GM12878 (cell line): ENCODE measurements at regions not wholly inside any gene's neighbourhood (a gene's known extent, or its start where the extent isn't known, plus 50 kb on each side); places are given as distances from the start of the nearest gene placed in this dataset.

Source experiments
- BRCA1 ChIP-seq: IDR thresholded peaks from 2 replicates; pipeline ENCODE4 v1.6.1; 2011; ENCODE audit warnings: low read depth, low read length, improper control_type of control experiment
- CREB1 ChIP-seq: IDR thresholded peaks from 2 replicates; pipeline ENCODE4 v1.6.1; 2012; ENCODE audit warnings: low read depth, mild to moderate bottlenecking, inconsistent platforms
- EED ChIP-seq: sonication (generic); IDR thresholded peaks from 2 replicates; pipeline ENCODE4 v1.6.1; 2016; ENCODE audit warnings: antibody characterized with exemption, low read depth
- GABPA ChIP-seq: IDR thresholded peaks from 2 replicates; pipeline ENCODE4 v1.6.1; 2014; ENCODE audit warnings: antibody characterized with exemption, low read depth, mild to moderate bottlenecking, inconsistent platforms
- IKZF1 ChIP-seq: fragments of 450-650 bp; conservative IDR thresholded peaks from 2 replicates; pipeline ENCODE4 v1.6.1; 2017; ENCODE audit warnings: antibody characterized with exemption, mild to moderate bottlenecking
- MEF2B ChIP-seq: fragments of 450-650 bp; IDR thresholded peaks from 2 replicates; pipeline ENCODE4 v1.6.1; 2018; ENCODE audit warnings: mild to moderate bottlenecking, moderate library complexity; ENCODE audit not compliant: partially characterized antibody, poor library complexity, severe bottlenecking
- NFXL1 ChIP-seq: fragments of 450-650 bp; IDR thresholded peaks from 2 replicates; pipeline ENCODE4 v1.6.1; 2017; ENCODE audit warnings: antibody characterized with exemption, mild to moderate bottlenecking, borderline replicate concordance
- RELA ChIP-seq: fragments of 450-650 bp; IDR thresholded peaks from 2 replicates; pipeline ENCODE4 v1.8.0; 2014; ENCODE audit warnings: borderline replicate concordance; ENCODE audit not compliant: partially characterized antibody
- SP1 ChIP-seq: IDR thresholded peaks from one replicate; pipeline ENCODE4 v1.6.1; 2011; ENCODE audit warnings: low read depth, low read length
- ZBED1 ChIP-seq: IDR thresholded peaks from 2 replicates; pipeline ENCODE4 v1.6.1; 2016; ENCODE audit warnings: borderline replicate concordance
- TF ChIP-seq, protein P1 (sequence below): fragments of 450-650 bp; IDR thresholded peaks from 2 replicates; pipeline ENCODE4 v1.6.1; 2016; ENCODE audit warnings: mild to moderate bottlenecking
- TF ChIP-seq, protein P2 (sequence below): fragments of 450-650 bp; IDR thresholded peaks from 2 replicates; pipeline ENCODE4 v1.6.1; 2017; ENCODE audit warnings: mild to moderate bottlenecking, moderate library complexity
- TF ChIP-seq, protein P3 (sequence below): fragments of 450-650 bp; IDR thresholded peaks from 2 replicates; pipeline ENCODE4 v1.6.1; 2014; ENCODE audit warnings: mild to moderate bottlenecking
- TF ChIP-seq, protein P4 (sequence below): fragments of 450-650 bp; formaldehyde crosslinking; IDR thresholded peaks from 2 replicates; pipeline ENCODE4 v1.5.0; 2022; ENCODE audit warnings: mild to moderate bottlenecking, missing genetic modification characterization
- TF ChIP-seq, protein P5 (sequence below): fragments of 150-350 bp; IDR thresholded peaks from 2 replicates; pipeline ENCODE4 v1.6.1; 2014; ENCODE audit warnings: mild to moderate bottlenecking, low read depth, low read length
- TF ChIP-seq, protein P6 (sequence below): fragments of 450-650 bp; IDR thresholded peaks from 2 replicates; pipeline ENCODE4 v1.6.1; 2018; ENCODE audit warnings: borderline replicate concordance, mild to moderate bottlenecking; ENCODE audit not compliant: partially characterized antibody

DNA sequence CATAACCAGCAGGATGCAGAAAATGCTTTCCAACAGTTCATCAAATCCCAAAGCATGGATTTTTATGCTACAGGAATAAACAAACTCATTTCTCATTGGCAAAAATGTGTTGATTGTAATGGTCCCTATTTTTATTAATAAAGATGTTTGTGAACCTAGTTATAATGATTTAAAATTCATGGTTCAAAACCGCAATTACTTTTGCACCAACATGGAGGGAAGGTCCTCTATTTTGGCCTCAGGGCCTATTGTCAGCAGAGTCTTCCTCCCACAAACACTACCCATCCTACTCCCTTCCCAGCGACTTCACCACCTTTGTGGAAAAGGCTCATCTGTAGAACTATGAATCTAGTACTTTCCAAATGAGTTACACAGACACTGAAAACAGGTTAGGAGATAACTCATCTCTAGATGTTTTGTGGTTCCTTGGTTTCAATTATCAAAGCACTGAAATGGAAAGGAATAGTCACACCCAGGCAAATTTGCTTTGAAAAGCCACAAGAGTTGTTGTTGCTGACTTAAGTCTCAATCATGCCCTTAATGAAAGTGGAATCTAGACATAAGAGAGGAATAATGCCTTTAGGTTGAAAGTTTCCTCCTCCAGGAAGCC lies 59.4 kb upstream of the FRMD4A start (continued):
- TF ChIP-seq, protein P1, sequence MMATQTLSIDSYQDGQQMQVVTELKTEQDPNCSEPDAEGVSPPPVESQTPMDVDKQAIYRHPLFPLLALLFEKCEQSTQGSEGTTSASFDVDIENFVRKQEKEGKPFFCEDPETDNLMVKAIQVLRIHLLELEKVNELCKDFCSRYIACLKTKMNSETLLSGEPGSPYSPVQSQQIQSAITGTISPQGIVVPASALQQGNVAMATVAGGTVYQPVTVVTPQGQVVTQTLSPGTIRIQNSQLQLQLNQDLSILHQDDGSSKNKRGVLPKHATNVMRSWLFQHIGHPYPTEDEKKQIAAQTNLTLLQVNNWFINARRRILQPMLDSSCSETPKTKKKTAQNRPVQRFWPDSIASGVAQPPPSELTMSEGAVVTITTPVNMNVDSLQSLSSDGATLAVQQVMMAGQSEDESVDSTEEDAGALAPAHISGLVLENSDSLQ: peak; percentile 25; the same call in 1 of the 2 replicates
- peak; percentile 93 for TF ChIP-seq IKZF1
- TF ChIP-seq, protein P2, sequence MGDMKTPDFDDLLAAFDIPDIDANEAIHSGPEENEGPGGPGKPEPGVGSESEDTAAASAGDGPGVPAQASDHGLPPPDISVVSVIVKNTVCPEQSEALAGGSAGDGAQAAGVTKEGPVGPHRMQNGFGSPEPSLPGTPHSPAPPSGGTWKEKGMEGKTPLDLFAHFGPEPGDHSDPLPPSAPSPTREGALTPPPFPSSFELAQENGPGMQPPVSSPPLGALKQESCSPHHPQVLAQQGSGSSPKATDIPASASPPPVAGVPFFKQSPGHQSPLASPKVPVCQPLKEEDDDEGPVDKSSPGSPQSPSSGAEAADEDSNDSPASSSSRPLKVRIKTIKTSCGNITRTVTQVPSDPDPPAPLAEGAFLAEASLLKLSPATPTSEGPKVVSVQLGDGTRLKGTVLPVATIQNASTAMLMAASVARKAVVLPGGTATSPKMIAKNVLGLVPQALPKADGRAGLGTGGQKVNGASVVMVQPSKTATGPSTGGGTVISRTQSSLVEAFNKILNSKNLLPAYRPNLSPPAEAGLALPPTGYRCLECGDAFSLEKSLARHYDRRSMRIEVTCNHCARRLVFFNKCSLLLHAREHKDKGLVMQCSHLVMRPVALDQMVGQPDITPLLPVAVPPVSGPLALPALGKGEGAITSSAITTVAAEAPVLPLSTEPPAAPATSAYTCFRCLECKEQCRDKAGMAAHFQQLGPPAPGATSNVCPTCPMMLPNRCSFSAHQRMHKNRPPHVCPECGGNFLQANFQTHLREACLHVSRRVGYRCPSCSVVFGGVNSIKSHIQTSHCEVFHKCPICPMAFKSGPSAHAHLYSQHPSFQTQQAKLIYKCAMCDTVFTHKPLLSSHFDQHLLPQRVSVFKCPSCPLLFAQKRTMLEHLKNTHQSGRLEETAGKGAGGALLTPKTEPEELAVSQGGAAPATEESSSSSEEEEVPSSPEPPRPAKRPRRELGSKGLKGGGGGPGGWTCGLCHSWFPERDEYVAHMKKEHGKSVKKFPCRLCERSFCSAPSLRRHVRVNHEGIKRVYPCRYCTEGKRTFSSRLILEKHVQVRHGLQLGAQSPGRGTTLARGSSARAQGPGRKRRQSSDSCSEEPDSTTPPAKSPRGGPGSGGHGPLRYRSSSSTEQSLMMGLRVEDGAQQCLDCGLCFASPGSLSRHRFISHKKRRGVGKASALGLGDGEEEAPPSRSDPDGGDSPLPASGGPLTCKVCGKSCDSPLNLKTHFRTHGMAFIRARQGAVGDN: no peak
- TF ChIP-seq GABPA: no peak
- peak; percentile 57 for TF ChIP-seq MEF2B
- TF ChIP-seq, protein P3, sequence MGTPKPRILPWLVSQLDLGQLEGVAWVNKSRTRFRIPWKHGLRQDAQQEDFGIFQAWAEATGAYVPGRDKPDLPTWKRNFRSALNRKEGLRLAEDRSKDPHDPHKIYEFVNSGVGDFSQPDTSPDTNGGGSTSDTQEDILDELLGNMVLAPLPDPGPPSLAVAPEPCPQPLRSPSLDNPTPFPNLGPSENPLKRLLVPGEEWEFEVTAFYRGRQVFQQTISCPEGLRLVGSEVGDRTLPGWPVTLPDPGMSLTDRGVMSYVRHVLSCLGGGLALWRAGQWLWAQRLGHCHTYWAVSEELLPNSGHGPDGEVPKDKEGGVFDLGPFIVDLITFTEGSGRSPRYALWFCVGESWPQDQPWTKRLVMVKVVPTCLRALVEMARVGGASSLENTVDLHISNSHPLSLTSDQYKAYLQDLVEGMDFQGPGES: no peak
- no peak for TF ChIP-seq BRCA1
- TF ChIP-seq, protein P4, sequence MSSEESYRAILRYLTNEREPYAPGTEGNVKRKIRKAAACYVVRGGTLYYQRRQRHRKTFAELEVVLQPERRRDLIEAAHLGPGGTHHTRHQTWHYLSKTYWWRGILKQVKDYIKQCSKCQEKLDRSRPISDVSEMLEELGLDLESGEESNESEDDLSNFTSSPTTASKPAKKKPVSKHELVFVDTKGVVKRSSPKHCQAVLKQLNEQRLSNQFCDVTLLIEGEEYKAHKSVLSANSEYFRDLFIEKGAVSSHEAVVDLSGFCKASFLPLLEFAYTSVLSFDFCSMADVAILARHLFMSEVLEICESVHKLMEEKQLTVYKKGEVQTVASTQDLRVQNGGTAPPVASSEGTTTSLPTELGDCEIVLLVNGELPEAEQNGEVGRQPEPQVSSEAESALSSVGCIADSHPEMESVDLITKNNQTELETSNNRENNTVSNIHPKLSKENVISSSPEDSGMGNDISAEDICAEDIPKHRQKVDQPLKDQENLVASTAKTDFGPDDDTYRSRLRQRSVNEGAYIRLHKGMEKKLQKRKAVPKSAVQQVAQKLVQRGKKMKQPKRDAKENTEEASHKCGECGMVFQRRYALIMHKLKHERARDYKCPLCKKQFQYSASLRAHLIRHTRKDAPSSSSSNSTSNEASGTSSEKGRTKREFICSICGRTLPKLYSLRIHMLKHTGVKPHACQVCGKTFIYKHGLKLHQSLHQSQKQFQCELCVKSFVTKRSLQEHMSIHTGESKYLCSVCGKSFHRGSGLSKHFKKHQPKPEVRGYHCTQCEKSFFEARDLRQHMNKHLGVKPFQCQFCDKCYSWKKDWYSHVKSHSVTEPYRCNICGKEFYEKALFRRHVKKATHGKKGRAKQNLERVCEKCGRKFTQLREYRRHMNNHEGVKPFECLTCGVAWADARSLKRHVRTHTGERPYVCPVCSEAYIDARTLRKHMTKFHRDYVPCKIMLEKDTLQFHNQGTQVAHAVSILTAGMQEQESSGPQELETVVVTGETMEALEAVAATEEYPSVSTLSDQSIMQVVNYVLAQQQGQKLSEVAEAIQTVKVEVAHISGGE: no peak
- TF ChIP-seq, protein P5, sequence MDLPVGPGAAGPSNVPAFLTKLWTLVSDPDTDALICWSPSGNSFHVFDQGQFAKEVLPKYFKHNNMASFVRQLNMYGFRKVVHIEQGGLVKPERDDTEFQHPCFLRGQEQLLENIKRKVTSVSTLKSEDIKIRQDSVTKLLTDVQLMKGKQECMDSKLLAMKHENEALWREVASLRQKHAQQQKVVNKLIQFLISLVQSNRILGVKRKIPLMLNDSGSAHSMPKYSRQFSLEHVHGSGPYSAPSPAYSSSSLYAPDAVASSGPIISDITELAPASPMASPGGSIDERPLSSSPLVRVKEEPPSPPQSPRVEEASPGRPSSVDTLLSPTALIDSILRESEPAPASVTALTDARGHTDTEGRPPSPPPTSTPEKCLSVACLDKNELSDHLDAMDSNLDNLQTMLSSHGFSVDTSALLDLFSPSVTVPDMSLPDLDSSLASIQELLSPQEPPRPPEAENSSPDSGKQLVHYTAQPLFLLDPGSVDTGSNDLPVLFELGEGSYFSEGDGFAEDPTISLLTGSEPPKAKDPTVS: no peak
- TF ChIP-seq CREB1: 0 out of 2 replicates have a peak, but pooled peaks have one; percentile 36
- TF ChIP-seq SP1: no peak
- TF ChIP-seq, protein P6, sequence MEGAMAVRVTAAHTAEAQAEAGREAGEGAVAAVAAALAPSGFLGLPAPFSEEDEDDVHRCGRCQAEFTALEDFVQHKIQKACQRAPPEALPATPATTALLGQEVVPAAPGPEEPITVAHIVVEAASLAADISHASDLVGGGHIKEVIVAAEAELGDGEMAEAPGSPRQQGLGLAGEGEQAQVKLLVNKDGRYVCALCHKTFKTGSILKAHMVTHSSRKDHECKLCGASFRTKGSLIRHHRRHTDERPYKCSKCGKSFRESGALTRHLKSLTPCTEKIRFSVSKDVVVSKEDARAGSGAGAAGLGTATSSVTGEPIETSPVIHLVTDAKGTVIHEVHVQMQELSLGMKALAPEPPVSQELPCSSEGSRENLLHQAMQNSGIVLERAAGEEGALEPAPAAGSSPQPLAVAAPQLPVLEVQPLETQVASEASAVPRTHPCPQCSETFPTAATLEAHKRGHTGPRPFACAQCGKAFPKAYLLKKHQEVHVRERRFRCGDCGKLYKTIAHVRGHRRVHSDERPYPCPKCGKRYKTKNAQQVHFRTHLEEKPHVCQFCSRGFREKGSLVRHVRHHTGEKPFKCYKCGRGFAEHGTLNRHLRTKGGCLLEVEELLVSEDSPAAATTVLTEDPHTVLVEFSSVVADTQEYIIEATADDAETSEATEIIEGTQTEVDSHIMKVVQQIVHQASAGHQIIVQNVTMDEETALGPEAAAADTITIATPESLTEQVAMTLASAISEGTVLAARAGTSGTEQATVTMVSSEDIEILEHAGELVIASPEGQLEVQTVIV: no peak
- peak; percentile 78; the same call in 1 of the 2 replicates for TF ChIP-seq ZBED1
- TF ChIP-seq NFXL1: no peak
- TF ChIP-seq EED: peak; percentile 88
- TF ChIP-seq RELA: no peak
